PC-3 (cell line): ENCODE measurements at regions not wholly inside any gene's neighbourhood (a gene's known extent, or its start where the extent isn't known, plus 50 kb on each side); places are given as distances from the start of the nearest gene placed in this dataset.
"Not testable (repeated sequence)": the region's sequence is repeated elsewhere in the genome, so short reads cannot be mapped to it uniquely, and the experiment has no call there.

Experiments used
- ATAC-seq: fragments of 200-7000 bp; cut with Tn5 transposase; 2 replicates; pipeline ENCODE4 v1.9.1; 2020; ENCODE audit warnings: mild to moderate bottlenecking, moderate library complexity
- BruUV-seq: library from RNA; stranded (reverse); fragments of 400-500 nt; replicated peaks from 2 replicates; lab custom pipeline; 2021; lab: Mats Ljungman, UMichigan
- CTCF ChIA-PET: fragments of 300-600 bp; sonication (Branson Sonifier 250); formaldehyde crosslinking; loops from one replicate; lab custom pipeline; 2022; ENCODE audit warnings: antibody characterized with exemption; lab: Charles Lee
- POLR2A ChIA-PET: fragments of 300-600 bp; sonication (Branson Sonifier 250); formaldehyde crosslinking; loops from one replicate; lab custom pipeline; 2022; ENCODE audit warnings: antibody characterized with exemption; ENCODE audit not compliant: unreplicated experiment; lab: Charles Lee
- DNase-seq: peaks from one replicate; pipeline ENCODE4 v3.0.0-alpha.2; 2015
- H2AFZ ChIP-seq: fragments of 300-600 bp; sonication (generic); 2 replicates; pipeline ENCODE4 v1.6.0; 2016; ENCODE audit warnings: antibody characterized with exemption, low read length
- H3F3A ChIP-seq: fragments of 300-600 bp; sonication (generic); one replicate; pipeline ENCODE4 v1.6.0; 2017; ENCODE audit warnings: antibody characterized with exemption, low read length, control low read depth, mild to moderate bottlenecking; ENCODE audit not compliant: unreplicated experiment
- H3K27ac ChIP-seq: fragments of 300-600 bp; sonication (generic); 2 replicates; pipeline ENCODE4 v1.5.1; 2016; ENCODE audit warnings: mild to moderate bottlenecking, low read length
- H3K27me3 ChIP-seq: fragments of 300-600 bp; sonication (generic); 2 replicates; pipeline ENCODE4 v1.6.1; 2016; ENCODE audit warnings: low read length, mixed read lengths
- H3K36me3 ChIP-seq: fragments of 300-600 bp; sonication (generic); 2 replicates; pipeline ENCODE4 v1.6.1; 2016; ENCODE audit warnings: low read depth, mixed run types, low read length, mixed read lengths
- H3K4me1 ChIP-seq: fragments of 300-600 bp; sonication (generic); 2 replicates; pipeline ENCODE4 v1.5.1; 2016; ENCODE audit warnings: low read length; ENCODE audit not compliant: insufficient read depth
- H3K4me2 ChIP-seq: fragments of 300-600 bp; sonication (generic); 2 replicates; pipeline ENCODE4 v1.6.0; 2016; ENCODE audit warnings: low read length
- H3K4me3 ChIP-seq: fragments of 300-600 bp; sonication (generic); 2 replicates; pipeline ENCODE4 v1.5.1; 2016; ENCODE audit warnings: mild to moderate bottlenecking, low read length, mixed read lengths
- H3K79me2 ChIP-seq: fragments of 300-600 bp; sonication (generic); 2 replicates; pipeline ENCODE4 v1.6.1; 2017; ENCODE audit warnings: low read length, mixed read lengths
- H3K9ac ChIP-seq: fragments of 300-600 bp; sonication (generic); 2 replicates; pipeline ENCODE4 v1.6.0; 2016; ENCODE audit warnings: mild to moderate bottlenecking, low read length
- H3K9me2 ChIP-seq: fragments of 300-600 bp; sonication (generic); replicated peaks from 2 replicates; pipeline ENCODE4 v1.6.1; 2016; ENCODE audit warnings: mixed run types, low read length, mixed read lengths
- H3K9me3 ChIP-seq: fragments of 300-600 bp; sonication (generic); 2 replicates; pipeline ENCODE4 v1.6.1; 2016; ENCODE audit warnings: low read length, mixed read lengths
- H4K20me1 ChIP-seq: fragments of 300-600 bp; sonication (generic); 2 replicates; pipeline ENCODE4 v1.6.1; 2016; ENCODE audit warnings: low read length, mixed read lengths
- EZH2 ChIP-seq: fragments of 300-600 bp; sonication (generic); IDR thresholded peaks from one replicate; pipeline ENCODE4 v1.6.1; 2017; ENCODE audit warnings: antibody characterized with exemption, mild to moderate bottlenecking, low read length; ENCODE audit not compliant: unreplicated experiment
- EZH2phosphoT487 ChIP-seq: fragments of 300-600 bp; sonication (generic); IDR thresholded peaks from 2 replicates; pipeline ENCODE4 v1.6.1; 2018; ENCODE audit warnings: mild to moderate bottlenecking, antibody characterized with exemption, low read length, borderline replicate concordance
- intact Hi-C: fragments of 100-400 bp; cut with micrococcal nuclease; formaldehyde crosslinking; loops from 2 replicates; pipeline ENCODE4 v1.9.0; 2023
- TF ChIP-seq, protein P1 (sequence below): fragments of 300-600 bp; sonication (generic); conservative IDR thresholded peaks from 2 replicates; pipeline ENCODE4 v1.5.1; 2017; ENCODE audit warnings: antibody characterized with exemption, low read depth, mild to moderate bottlenecking, low read length

DNA sequence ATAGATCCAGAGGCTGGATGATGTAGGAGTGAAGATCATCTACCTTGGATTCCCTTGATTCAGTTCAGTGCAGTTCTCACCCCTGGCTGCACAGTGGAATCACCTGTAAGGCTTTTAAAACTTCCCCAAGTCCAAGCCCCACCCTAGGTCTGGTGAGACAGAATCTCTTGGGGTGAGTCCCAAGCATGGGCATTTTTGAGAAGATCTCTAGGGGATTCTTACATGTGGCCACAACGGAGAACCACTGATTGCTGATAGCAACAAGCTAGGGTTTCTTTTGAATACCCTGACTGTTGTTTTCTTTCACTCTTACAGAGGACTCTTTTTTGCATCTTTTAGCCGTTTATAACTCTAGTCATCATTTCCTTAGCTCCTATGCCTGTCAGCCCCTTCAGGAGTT is 204.9 kb upstream of the RASGRP1 start:
- ChIA-PET CTCF (no interaction called here), POLR2A (no interaction called here)
- no peak overlapping the region for H2AFZ ChIP-seq
- DNase-seq (no peak), ATAC-seq (no peak)
- no peaks in the 10 kb centered on the region for H3F3A ChIP-seq
- no peaks in the 10 kb centered on the region for H3K79me2 ChIP-seq
- no peaks in the 10 kb centered on the region for H3K36me3 ChIP-seq
- H3K9me2 ChIP-seq, result no peaks in the 10 kb centered on the region
- intact Hi-C loops, result no loop called here
- TF ChIP-seq EZH2, result no peak
- TF ChIP-seq, protein P1, sequence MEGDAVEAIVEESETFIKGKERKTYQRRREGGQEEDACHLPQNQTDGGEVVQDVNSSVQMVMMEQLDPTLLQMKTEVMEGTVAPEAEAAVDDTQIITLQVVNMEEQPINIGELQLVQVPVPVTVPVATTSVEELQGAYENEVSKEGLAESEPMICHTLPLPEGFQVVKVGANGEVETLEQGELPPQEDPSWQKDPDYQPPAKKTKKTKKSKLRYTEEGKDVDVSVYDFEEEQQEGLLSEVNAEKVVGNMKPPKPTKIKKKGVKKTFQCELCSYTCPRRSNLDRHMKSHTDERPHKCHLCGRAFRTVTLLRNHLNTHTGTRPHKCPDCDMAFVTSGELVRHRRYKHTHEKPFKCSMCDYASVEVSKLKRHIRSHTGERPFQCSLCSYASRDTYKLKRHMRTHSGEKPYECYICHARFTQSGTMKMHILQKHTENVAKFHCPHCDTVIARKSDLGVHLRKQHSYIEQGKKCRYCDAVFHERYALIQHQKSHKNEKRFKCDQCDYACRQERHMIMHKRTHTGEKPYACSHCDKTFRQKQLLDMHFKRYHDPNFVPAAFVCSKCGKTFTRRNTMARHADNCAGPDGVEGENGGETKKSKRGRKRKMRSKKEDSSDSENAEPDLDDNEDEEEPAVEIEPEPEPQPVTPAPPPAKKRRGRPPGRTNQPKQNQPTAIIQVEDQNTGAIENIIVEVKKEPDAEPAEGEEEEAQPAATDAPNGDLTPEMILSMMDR, result no peak
- no peak for TF ChIP-seq EZH2phosphoT487
- no peaks in the 10 kb centered on the region for H3K9me3 ChIP-seq
- H3K9ac ChIP-seq, result no peak overlapping the region
- H3K4me1 ChIP-seq, result no peaks in the 10 kb centered on the region
- H3K4me3 ChIP-seq, result no peak overlapping the region
- no TSS peak for BruUV-seq
- no peaks in the 10 kb centered on the region for H3K27me3 ChIP-seq
- no peaks in the 10 kb centered on the region for H4K20me1 ChIP-seq
- no peak overlapping the region for H3K27ac ChIP-seq
- no peak overlapping the region for H3K4me2 ChIP-seq

DNA sequence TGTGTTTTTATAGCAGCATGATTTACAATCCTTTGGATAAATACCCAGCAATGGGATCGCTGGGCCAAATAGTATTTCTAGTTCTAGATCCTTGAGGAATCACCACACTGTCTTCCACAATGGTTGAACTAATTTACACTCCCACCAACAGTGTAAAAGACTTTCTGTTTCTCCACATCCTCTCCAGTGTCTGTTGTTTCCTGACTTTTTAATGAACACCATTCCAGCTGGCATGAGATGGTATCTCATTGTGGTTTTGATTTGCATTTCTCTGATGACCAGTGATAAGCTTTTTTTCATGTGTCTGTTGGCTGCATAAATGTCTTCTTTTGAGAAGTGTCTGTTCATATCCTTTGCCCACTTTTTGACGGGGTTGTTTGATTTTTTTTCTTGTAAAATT is 209.5 kb upstream of the RASGRP1 start:
- BruUV-seq, H3F3A ChIP-seq, ATAC-seq, H3K36me3 ChIP-seq, H3K79me2 ChIP-seq, H3K4me1 ChIP-seq, H4K20me1 ChIP-seq, CTCF ChIA-PET, H2AFZ ChIP-seq, H3K4me2 ChIP-seq, H3K4me3 ChIP-seq, H3K9me2 ChIP-seq, H3K27ac ChIP-seq, intact Hi-C loops, H3K9ac ChIP-seq, H3K9me3 ChIP-seq, POLR2A ChIA-PET, H3K27me3 ChIP-seq, DNase-seq: not testable (repeated sequence)

DNA sequence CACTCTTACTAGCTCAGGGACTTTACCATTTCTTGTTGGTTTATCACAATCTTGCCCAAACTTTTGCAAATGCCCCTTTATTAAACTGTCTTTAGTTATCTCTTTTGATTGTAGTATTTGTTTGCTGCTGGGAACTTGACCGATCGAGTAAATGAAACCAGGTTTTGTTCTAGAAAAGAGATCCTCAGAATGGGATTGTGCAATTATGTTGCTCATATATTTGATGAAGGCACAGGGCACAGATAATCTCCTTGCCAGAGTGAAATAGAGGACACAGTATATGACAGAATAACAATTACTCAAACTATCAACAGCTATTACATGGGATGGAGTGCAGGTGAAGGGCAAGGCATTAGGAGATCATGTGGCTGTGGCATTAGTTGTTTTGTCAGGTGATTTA is 216.6 kb upstream of the RASGRP1 start:
- ChIA-PET POLR2A (no interaction called here), CTCF (no interaction called here)
- Histone ChIP-seq H3K4me2 (no peak overlapping the region), H3F3A (no peaks in the 10 kb centered on the region), H3K9me2 (no peaks in the 10 kb centered on the region), H3K27ac (no peak overlapping the region), H3K9ac (no peak overlapping the region), H3K9me3 (no peaks in the 10 kb centered on the region), H3K4me3 (no peak overlapping the region), H2AFZ (no peak overlapping the region), H4K20me1 (no peaks in the 10 kb centered on the region), H3K4me1 (no peaks in the 10 kb centered on the region), H3K27me3 (peaks cover 6% of the 10 kb centered on the region; the same call in 1 of the 2 replicates), H3K79me2 (no peaks in the 10 kb centered on the region), H3K36me3 (no peaks in the 10 kb centered on the region)
- ATAC-seq (no peak), DNase-seq (no peak)
- TF ChIP-seq, protein P1, result no peak
- no peak for TF ChIP-seq EZH2
- no peak for TF ChIP-seq EZH2phosphoT487
- intact Hi-C loops, result no loop called here
- BruUV-seq, result no TSS peak
